ENCODE measurements at regions not wholly inside any gene's neighbourhood (a gene's known extent, or its start where the extent isn't known, plus 50 kb on each side); places are given as distances from the start of the nearest gene placed in this dataset.

GRCh38 chr1:17991996-17992395, 115.6 kb upstream of the IGSF21 start:
- no peak for TF ChIP-seq CTCF (IDR thresholded peaks at IDR 0.05)
- no peak for TF ChIP-seq POLR2A (IDR thresholded peaks at IDR 0.05)
